SK-N-SH treated with all-trans-retinoic acid at 6 μM for 48 hours (cell line): ENCODE measurements at regions not wholly inside any gene's neighbourhood (a gene's known extent, or its start where the extent isn't known, plus 50 kb on each side); places are given as distances from the start of the nearest gene placed in this dataset.

Experiments used
- SNAI2 ChIP-seq: fragments of 250-450 bp; sonication (Bioruptor Pico); IDR thresholded peaks from 2 replicates; pipeline ENCODE4 v1.5.0; 2020; ENCODE audit warnings: mild to moderate bottlenecking, moderate library complexity
- ZFP30 ChIP-seq: fragments of 450-650 bp; formaldehyde crosslinking; IDR thresholded peaks from 2 replicates; pipeline ENCODE4 v1.5.0; 2022; ENCODE audit warnings: mild to moderate bottlenecking, moderate library complexity
- TF ChIP-seq, protein P1 (sequence below): fragments of 250-450 bp; sonication (Bioruptor Pico); IDR thresholded peaks from 2 replicates; pipeline ENCODE4 v1.5.1; 2021; ENCODE audit warnings: mild to moderate bottlenecking, moderate library complexity
- TF ChIP-seq, protein P2 (sequence below): fragments of 250-450 bp; sonication (Bioruptor Pico); IDR thresholded peaks from 2 replicates; pipeline ENCODE4 v1.8.0; 2020; ENCODE audit warnings: mild to moderate bottlenecking, moderate library complexity, borderline replicate concordance

- TF ChIP-seq, protein P1, sequence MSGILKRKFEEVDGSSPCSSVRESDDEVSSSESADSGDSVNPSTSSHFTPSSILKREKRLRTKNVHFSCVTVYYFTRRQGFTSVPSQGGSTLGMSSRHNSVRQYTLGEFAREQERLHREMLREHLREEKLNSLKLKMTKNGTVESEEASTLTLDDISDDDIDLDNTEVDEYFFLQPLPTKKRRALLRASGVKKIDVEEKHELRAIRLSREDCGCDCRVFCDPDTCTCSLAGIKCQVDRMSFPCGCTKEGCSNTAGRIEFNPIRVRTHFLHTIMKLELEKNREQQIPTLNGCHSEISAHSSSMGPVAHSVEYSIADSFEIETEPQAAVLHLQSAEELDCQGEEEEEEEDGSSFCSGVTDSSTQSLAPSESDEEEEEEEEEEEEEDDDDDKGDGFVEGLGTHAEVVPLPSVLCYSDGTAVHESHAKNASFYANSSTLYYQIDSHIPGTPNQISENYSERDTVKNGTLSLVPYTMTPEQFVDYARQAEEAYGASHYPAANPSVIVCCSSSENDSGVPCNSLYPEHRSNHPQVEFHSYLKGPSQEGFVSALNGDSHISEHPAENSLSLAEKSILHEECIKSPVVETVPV: no peak
- TF ChIP-seq SNAI2 (CRISPR knock-in tag) (no peak), ZFP30 (CRISPR knock-in tag) (no peak)
- TF ChIP-seq, protein P2, sequence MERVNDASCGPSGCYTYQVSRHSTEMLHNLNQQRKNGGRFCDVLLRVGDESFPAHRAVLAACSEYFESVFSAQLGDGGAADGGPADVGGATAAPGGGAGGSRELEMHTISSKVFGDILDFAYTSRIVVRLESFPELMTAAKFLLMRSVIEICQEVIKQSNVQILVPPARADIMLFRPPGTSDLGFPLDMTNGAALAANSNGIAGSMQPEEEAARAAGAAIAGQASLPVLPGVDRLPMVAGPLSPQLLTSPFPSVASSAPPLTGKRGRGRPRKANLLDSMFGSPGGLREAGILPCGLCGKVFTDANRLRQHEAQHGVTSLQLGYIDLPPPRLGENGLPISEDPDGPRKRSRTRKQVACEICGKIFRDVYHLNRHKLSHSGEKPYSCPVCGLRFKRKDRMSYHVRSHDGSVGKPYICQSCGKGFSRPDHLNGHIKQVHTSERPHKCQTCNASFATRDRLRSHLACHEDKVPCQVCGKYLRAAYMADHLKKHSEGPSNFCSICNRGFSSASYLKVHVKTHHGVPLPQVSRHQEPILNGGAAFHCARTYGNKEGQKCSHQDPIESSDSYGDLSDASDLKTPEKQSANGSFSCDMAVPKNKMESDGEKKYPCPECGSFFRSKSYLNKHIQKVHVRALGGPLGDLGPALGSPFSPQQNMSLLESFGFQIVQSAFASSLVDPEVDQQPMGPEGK (CRISPR knock-in tag): no peak
These were observed 327.0 kb upstream of the CTSO start for GRCh38 chr4:156280686-156281085.
